MV-4-11 (cell line): ENCODE measurements at regions not wholly inside any gene's neighbourhood (a gene's known extent, or its start where the extent isn't known, plus 50 kb on each side); places are given as distances from the start of the nearest gene placed in this dataset.

ENCODE experiments used
- DNase-seq: peaks from one replicate; lab custom pipeline; 2025; lab: John Stamatoyannopoulos, UW

DNA sequence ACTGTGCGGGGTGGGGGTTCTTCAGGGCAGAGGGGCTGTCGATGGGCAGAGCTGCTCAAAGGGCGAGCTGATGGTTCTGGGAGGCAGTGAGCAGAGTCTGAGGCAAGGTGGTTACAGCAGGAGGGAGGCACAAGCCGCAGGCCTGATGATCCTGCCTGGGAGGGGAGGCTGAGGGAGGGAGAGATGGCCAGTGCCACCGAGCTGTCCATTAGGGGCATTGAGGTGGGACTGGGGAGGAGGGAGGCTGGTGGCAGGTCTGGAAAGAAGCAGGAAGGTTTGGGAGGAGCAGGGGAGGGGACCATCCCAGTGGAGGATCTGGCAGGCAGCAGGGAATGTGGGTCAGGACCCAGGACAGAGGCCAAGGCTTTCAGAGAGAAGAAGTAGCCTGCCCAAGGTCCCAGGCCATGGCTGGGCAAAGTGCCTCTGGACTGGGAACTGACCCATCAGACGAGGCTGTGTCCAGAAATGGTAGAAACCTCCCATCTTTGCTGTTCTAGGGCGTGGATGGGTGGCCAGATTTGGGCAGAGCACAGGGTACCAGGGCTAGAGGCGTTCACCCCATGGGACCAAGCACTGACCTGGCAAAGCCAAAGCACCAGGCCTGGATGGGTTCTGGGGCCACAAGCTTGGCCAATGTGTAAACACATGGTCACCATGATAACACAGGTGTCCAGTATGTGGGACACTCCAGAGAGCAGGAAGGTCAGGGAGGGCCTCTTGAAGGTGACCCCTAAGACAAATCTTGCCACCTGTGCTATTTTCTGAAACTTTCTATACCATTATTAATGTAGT lies 55.5 kb downstream of the INHBB start:
- DNase-seq = no peak

DNA sequence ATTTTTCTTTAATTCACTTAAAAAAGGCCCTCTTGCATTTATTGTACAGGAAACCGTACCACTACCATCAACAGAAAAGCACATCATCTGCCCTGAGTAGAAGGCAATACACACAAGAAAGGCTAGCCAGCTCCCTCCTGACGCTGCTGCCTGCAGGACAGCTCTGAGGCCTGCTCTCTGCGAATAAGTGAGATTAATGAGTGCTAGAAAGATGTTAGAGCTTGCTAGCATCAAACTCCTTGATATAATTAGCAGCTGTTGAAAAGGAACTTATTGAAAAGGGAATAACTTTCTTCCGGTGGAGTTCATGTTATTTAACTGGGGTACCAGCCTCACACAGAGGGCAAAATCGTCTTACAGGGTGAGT lies 56.1 kb downstream of the INHBB start:
- no peak for DNase-seq

DNA sequence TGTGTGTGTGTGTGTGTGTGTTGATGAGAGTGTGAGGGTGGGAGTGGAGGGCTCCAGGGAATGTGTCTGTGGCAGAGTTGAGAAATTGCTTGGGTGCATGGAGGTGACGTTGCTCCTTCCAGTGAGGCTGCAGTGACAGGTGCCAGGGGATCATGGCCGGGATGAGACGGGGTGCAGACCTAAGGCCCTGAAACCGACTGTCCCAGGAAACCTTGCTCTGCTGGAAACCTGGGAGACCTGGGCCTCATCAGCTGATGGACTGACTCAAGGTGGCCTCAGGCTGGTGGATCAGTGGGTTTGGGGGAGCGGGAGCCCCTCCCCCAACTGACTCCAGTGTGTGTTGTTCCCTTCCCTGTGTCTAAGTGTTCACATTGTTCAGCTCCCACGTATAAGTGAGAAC lies 56.6 kb downstream of the INHBB start:
- no peak for DNase-seq

DNA sequence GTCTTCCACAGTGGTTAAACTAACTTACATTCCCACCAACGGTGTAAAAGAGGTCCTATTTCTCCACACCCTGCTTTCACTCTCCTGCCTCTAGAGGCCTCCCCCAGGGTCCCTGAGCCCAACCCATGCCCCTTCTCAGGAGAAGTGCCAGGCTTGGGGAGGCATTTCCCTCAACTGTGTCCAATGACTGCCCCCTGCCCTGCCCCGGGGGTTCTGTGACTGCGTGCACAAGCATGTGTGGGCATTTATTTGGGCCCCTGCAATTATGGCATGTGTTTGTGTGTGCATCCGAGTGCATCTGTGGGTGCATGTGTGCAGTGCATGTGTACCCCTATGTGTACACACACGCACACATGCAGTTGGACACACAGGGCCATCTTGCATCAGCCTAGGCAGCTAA lies 57.3 kb downstream of the INHBB start:
- no peak for DNase-seq

DNA sequence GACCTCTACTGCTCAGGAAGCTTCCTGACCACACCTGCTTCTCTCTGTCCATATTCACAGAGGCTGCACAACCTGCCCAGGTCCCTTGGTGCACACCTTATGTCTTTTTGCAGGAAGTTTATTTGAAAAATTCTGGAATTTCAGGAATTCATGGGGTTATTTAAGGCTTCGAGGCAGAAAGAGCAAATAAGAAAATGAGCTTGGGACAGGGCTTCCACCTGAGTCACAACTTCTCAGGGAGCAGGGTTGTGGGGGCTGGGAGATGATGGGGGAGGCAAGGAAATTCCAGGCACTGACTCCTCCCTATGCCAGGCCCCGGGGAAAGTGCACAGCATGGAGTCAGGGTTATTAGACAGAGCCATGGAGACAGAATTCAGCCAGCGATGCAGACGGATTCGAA lies 57.7 kb downstream of the INHBB start:
- no peak for DNase-seq

DNA sequence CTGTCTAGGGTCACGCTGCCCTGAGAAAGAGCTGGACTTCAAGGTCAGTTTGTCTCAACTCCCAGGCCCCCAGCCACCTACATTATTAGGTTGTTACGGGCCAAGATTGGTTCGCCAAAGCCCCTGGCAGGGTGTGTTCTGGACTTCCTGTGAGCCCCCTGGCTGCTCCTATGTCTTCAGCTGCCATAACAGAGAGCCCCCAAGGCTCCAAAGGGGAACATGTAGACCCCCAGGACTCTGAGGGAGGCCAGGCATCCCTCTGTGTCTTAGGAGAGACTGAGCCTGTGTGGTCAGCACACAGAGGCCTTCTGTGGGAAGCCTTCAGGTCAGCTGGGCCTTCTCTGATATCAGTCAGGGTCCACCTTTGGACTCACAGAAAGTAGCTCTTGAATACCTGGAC lies 58.3 kb downstream of the INHBB start:
- DNase-seq = no peak

DNA sequence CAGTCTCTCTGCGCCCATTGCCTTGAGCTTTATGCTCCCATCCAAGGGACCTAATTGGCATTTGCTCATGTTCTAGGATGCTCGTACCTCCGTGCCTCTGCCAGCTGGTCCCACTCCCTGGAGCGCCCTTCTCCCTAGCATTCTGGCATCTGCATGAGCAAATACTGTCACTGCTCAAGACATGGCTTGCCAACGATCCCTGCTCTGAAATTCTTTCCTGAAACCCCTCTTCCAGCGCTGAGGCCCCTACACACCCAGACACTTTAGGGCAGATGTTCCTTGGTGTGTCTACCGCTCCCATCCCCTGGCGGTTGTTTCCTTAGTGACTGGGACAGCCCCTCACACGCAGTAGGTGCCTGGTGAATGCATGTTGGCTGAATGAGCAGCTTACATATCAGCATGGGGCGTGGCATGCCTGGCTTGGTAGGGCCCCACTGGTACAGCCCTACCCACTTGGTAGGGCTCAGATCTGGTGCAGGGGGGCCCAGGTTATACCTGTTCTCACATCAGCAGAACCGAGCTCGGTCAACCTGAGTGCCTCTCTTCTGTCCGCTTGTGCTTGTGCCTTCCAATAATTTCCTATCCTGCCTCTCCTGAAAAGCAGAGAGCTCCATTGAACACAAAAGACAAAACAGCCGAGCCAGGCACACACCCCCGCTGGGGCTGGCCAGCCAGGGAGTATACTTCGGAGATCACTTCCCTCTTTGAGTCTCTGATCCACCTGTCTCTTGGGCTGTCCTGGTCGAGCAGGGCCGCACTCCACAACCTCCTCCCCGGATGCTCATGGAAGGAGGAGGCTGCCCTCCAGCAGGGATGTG lies 59.2 kb downstream of the INHBB start:
- DNase-seq = no peak

DNA sequence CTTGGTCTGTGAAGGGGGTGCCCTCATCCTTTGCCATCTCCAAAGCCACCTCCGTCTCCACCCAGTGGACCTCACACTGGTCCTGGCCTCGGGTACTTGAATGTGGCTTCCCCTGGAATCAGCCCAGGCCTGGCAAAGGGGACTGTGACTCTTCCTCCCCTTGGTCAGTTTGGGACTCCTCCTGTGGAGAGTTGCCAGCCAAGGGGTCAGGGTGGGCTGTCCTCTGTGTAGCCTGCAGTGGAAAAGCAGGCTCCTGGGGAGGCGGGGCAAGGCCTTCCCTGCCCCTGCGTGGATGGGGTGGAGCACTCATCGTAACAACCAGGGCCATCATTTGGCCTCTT lies 59.8 kb downstream of the INHBB start:
- no peak for DNase-seq

DNA sequence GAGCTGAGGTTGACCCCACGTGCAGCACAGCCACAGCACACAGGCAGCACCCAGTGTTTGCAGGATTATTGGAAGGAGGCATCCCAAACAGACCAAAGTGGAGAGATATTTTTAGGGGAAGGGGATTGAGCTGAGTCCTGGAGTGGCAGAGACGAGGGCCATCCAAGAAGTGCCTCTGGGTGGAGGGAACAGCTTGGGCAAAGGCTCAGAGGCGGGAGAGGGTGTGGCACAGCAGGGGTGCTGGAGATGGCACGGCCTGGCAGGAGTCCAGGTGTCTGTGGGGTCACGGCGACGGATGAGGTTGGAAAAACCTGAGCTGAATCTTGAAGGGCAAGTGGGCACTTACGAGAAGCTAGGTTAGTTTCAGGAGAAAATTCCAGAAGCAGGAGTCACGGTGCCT lies 60.6 kb downstream of the INHBB start:
- no peak for DNase-seq

DNA sequence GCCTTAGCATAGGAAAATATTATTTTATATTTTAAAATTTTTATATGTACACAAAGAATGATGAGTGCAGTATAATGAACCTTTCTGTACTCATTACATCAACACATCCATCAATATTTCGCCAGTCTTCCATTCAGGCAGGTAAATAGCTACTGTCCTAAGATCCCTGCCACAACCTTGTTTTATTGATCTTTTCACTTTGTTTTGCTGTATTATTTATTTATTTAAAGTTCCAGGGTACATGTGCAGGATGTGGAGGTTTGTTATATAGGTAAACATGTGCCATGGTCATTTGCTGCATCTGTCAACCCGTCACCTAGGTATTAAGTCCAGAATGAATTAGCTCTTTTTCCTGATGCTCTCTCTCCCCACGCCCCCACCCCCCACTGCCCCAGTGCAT lies 64.6 kb downstream of the INHBB start:
- DNase-seq = no peak

DNA sequence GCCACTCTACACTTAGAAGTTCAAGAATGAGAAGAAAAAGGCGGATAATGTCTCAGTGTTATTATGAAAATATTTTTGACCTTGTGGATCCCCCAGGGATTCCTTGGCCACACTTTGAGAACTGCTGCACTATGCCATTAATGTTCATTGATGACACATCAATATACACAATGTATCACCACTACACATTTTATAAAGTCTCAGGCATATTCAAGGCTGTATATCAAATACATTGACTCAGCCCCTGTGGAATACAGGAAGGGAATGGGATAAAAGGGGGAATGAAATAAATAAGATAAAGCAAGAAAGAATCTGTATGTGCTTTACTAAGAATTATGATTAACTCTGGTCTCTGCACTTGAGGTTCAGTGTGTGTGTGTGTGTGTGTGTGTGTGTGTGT lies 69.1 kb downstream of the INHBB start:
- no peak for DNase-seq

DNA sequence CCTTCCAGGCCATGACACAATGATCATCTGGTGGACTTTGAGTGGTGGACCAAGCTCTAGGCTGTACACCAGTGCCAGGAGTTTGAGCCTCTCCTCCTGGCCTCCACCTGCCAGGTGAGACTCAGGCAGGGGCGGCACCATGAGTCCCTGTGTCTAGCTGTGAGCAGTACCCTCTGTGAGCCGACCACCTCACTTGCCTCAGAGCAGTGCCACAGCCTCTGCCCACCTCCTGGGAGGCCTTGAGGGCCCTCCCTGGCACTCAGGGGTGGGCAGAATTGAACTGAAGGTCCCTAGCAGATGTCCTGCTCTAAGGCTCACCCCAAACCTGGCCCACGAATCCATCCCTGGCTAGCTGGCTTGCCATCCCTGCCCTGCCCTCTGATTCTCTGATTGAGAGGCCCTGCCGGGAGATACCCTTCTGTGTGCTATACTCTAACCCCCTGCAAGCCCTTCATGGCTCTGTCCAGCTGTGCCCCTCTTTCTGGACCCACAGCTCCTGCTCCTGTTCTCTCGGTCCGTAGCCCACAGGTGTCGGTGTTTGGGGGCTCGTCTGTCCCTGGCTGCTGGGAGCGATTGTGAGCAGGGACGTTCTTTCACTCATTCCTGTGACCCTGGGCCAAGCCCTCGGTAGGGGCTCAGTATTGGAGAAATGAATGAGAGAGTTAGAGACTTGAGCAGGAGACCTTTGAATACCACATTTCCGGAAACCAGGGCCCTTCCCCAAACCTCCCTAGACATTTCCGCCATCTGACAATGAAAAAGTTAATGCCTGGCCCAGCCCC lies 70.0 kb downstream of the INHBB start:
- DNase-seq = no peak

DNA sequence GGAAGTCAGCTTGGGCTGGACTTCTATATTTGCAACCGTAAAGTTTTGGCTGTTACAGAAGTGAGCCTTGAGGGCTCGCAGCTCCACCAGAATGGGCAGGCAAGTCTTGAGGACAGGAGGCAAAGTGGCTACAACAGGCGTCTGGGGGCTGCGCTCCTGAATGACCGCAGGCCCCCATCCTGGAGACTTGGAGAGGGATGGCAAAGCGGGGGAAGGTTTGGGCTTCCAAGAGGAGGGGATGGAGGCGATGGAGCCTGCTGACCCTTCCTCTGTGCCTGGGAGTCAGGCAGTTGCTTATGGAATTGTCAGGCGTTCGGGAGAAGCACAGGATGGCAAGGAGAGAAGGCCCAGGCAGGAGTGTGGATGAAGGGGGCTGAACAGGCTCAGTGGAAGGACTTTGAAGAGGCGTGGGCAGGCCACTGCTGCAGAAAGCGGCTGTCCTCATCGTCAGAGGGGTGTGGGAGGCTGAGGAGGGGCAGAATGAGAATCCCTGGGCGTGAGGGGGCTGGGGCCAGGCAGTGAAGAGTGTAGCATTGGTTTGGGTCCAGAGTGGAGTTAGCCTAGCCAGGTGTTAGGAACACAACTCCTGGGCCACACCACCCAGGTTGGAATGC lies 72.3 kb downstream of the INHBB start:
- no peak for DNase-seq

DNA sequence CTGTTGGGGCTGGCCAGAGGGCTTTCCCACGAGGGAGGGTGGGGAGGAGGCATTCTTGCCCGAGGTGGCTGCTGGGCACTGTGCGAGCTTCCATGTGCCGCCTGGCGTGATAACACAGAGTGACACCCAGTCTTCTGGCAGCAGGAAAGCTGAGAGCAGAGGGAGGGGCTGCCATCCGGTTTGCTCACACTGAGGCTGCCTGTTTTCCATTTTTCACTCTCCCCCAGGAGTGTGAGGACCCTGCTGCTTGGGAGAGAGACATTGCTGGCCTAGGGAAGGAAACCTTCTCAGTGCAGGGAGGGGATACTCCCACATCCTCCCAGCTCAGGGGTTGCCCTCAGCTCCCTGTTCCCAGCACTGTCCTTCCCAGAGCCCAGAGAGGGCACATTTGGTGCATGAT lies 73.1 kb downstream of the INHBB start:
- DNase-seq = no peak

DNA sequence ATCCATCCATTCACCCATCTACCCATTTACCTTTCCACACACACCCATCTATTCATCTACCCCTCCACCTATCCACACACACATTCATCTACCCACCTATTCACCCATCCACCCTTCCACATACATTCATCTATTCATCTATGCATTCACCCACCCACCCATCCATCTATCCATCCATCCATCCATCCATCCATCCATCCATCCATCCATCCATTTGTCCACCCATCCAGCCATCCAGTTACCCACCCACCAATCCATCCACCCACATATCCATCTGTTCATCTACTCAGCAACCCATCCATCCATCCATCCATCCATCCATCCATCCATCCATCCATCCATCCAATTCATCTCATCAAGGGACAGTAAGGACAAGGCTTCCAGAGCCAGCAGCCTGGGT lies 74.0 kb downstream of the INHBB start:
- no peak for DNase-seq

DNA sequence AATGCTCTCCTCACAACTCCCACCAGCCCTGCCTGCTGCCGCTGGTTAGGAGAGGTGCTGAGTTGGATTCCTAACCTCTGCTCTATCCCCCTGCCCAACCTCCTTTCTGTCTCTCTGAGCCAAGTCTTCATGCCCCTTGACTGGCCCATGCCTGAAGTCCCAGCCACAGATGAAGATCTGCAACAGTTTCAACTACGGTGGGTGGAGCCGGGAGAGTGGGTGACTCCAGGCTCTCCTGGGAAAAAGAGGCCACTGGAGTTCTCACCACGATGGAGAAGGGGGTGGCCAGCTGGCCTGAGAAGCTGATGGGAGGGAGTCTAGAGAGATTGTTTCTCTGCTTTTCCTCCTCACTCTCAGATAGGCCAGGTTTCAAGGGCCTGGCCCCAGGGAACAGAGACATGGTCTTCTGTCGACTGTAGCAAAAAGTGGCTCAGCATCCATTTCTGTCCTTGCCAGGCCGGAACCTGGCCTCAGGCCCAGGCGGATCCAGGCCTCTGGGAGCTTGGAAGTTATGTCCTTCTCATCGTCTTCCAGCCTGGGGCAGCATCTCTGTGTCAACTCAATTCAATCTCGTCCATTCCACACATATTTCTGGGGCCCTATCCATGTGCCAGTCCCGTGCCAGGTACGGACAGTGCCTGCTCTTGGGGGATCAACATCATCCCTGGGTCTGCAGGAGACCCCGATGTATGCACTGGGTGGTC lies 75.3 kb downstream of the INHBB start:
- no peak for DNase-seq

DNA sequence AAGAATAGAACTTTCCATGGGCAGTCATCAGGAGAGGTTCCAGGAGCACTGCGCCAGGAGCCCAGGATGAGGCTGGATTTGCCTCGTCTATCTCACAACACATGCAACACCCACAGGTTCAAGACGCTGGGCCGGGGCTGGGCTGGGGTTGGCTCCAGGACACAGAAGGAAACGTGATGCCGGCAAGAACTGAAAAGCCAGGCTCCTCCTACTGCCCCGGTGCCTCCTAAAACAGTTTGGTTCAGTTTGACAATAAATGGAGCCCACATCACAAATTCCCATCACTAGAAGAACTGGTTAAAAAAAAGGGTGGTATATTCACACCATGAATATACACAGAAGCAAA lies 75.9 kb downstream of the INHBB start:
- no peak for DNase-seq

DNA sequence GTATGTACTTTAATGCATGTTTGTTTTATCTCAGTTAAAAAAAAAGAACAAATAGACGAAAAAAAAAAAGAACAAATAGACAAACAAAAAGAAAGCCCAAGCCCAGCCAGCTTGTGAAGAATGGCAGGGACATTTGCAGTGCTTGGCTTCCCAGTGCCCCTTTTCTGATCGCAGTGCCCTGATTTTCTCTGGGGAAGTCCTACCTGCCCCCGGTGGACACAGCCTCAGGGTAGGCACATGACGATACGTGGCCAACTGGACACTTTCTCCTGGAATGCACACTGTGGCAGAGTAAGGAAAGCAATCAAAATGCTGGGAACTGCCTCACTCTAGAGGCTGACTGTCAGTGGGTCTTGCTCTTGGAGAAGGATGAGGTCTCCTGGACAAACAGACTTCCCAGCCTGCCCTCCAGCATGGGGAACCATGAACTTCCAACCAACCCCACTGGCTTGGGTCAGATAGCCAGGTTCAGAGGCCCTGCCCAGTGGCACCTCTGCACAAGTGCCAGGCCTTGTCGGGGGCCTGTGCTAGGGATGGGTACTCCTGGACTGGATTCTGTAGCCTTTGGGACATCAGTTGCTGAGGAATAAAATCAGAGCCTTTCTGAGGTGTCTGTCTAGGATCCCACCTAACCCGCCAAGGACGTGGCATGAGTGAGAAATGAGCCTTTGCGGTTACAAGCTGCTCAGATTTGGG lies 76.7 kb downstream of the INHBB start:
- no peak for DNase-seq

DNA sequence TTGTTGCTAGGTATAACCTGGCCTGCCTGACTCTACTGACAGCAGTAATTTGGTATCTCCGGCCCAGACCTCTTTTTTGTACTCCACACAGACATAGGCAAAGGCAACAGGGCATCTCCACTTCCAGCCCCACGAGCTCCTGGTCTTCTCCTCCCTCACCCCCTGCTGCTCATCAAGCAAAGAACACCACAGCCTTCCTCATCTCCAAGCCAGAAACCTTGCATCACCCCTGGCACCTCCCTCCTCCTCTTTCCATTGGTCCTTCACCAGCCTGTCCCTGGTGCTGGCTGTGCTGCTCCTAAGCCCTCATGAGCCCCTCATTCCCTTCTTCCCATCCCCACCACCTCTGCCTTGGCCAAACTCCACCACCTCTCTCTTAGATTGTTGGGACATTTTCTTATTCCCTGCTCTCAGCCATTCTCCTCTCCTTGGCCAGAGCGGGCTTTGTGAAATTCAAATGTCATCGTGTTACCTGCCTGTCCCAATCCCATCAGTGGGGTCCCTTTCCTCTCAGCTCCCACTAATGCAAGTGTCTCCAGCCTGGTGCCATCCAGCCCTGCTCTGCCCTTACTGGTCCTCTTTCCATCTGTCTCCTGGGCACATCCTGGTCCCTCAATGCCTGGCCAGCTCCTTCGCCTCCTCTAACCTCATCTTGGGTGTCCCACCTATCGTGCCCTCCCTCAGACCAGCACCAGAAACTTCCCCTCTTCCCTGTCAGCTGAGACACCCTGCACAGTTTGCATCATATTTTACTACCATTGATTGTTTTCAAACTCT lies 77.4 kb downstream of the INHBB start:
- no peak for DNase-seq

DNA sequence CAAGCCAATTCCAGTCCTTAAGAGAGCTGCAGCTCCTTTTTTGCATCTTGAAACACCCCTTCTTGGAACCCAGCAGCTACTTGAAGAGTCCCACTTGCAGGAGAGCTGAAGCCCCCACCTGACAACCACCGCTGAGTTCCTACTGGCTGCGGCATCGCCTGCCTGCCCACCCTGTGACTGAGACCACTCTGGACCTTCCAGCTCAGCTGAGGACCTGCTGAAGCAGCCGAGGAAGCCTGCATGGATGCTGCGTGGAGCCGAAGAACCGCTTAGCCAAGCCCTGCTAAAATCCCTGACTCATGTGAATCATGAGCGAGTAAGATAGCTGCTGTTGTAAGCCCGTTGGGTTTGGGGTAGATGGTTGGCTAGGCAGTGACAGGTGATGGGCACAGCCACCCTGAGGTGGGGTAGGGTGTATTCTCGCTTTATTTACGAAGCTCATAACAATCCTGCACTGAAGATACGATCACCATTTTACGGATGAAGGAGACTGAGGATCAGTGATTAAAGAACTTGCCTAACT lies 78.4 kb downstream of the INHBB start:
- DNase-seq = no peak
